ENCODE measurements at regions not wholly inside any gene's neighbourhood (a gene's known extent, or its start where the extent isn't known, plus 50 kb on each side); places are given as distances from the start of the nearest gene placed in this dataset.

DNA sequence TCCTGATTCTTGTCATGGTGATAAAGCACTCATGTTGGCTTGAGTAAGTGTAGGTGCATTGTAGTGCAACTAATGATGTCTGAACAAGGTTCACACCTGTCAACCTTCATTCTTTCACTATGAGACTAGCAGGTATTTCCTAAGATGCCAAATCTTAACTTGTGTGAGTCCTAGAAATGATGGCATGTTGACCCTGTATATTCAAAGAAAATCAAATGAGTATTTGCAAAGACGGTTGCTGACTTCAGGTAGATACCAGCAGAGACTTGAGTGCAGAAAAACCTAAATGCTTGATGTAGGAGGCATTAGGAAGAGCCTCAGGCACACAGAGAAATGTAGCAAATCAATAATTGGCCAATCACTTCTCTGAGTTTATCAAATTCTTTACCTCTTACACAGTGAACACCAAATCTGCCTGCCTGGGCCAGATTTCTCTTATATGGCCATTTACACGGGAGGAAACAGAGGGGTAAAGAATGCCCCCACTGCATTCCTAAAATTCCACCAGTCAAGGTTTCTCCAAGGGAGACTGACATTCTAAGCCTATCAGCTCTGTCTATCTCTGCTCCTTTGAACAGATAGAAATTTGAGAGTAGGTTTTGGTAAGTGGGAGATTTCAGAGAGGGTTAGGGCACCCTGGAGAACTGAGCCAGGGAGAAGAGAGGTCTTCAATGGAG is 488.6 kb upstream of the WWC1 start:
- no peak overlapping the region for H2AFZ ChIP-seq (ENCODE audit: low read length)
- H3K4me2 ChIP-seq (ENCODE audit: low read length), result no peak overlapping the region

DNA sequence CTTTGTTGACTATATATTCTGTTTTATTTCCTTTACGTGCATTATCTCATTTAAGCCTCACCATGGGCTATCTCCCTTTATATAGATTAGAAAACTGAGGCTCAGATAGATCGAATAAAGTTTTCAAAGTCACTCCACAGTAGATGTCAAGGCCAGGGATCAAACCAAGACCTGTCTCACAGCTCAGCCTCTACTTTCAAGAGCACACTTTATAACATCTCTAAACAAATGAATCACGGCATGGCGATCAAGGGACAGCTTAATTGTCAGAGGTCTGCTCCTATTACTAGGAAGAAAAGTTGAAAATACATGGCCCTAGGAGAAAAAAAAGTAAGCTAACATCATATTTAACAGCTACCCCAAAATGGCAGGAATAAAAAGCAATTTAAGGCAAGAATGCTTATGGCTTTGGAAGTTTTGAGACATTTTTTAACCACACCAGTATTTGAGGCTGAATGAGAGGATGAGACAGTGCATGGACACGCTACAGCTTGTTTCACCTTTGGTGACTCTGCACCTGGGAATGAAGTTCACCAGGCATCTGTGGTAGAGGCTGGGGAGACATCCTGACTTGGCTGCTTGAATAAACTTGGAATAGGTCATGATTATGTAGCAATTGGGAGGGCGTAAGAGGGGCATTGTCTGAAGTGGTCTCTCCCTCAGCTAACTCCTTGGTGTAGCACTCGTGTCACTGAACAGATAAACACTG is 486.8 kb upstream of the WWC1 start:
- intact Hi-C loops (cut with micrococcal nuclease; ENCODE audit: unreplicated experiment), result no loop called here
- no peak for TF ChIP-seq EZH2phosphoT487 (IDR thresholded peaks at IDR 0.05; ENCODE audit: borderline replicate concordance, low read depth, low read length)
- TF ChIP-seq CTCF (conservative IDR thresholded peaks at IDR 0.05; ENCODE audit: low read length), result no peak
- Histone ChIP-seq H4K20me1 (ENCODE audit: insufficient read depth, low read length) (no peaks in the 10 kb centered on the region; the same call in 1 of the 2 replicates), H3K36me3 (ENCODE audit: insufficient read depth, low read length) (no peaks in the 10 kb centered on the region), H3K27ac (ENCODE audit: low read depth, low read length, poor library complexity, severe bottlenecking) (no peak overlapping the region), H3K9me3 (ENCODE audit: low read length) (no peaks in the 10 kb centered on the region), H3K9me2 (ENCODE audit: insufficient read depth, low read length) (no peaks in the 10 kb centered on the region), H2AFZ (ENCODE audit: low read length) (no peak overlapping the region), H3K4me1 (ENCODE audit: insufficient read depth, low read length, poor library complexity, severe bottlenecking) (no peaks in the 10 kb centered on the region), H3K4me2 (ENCODE audit: low read length) (no peak overlapping the region), H3K4me3 (ENCODE audit: low read depth, low read length, poor library complexity, severe bottlenecking) (no peak overlapping the region), H3K79me2 (ENCODE audit: insufficient read depth, low read depth, low read length) (no peaks in the 10 kb centered on the region)
- ChIA-PET POLR2A (no interaction called here), CTCF (ENCODE audit: unreplicated experiment) (no interaction called here)
- DNase-seq (ENCODE audit: low spot score), result no peak
- BruUV-seq (replicated peaks), result no TSS peak

More for the DNA sequence above, 488.6 kb upstream of the WWC1 start:
- Histone ChIP-seq H3K27ac (ENCODE audit: low read depth, low read length, poor library complexity, severe bottlenecking) (no peak overlapping the region), H3K9me2 (ENCODE audit: insufficient read depth, low read length) (no peaks in the 10 kb centered on the region), H4K20me1 (ENCODE audit: insufficient read depth, low read length) (no peaks in the 10 kb centered on the region; the same call in 1 of the 2 replicates), H3K4me1 (ENCODE audit: insufficient read depth, low read length, poor library complexity, severe bottlenecking) (no peaks in the 10 kb centered on the region), H3K4me3 (ENCODE audit: low read depth, low read length, poor library complexity, severe bottlenecking) (no peak overlapping the region), H3K36me3 (ENCODE audit: insufficient read depth, low read length) (no peaks in the 10 kb centered on the region), H3K79me2 (ENCODE audit: insufficient read depth, low read depth, low read length) (no peaks in the 10 kb centered on the region), H3K9me3 (ENCODE audit: low read length) (no peaks in the 10 kb centered on the region)
- POLR2A ChIA-PET, result no interaction called here
- DNase-seq (ENCODE audit: low spot score), result no peak
- TF ChIP-seq EZH2phosphoT487 (IDR thresholded peaks at IDR 0.05; ENCODE audit: borderline replicate concordance, low read depth, low read length), result no peak
- BruUV-seq (replicated peaks), result no TSS peak
- intact Hi-C loops (cut with micrococcal nuclease; ENCODE audit: unreplicated experiment), result no loop called here
- CTCF ChIA-PET (ENCODE audit: unreplicated experiment), result no interaction called here

DNA sequence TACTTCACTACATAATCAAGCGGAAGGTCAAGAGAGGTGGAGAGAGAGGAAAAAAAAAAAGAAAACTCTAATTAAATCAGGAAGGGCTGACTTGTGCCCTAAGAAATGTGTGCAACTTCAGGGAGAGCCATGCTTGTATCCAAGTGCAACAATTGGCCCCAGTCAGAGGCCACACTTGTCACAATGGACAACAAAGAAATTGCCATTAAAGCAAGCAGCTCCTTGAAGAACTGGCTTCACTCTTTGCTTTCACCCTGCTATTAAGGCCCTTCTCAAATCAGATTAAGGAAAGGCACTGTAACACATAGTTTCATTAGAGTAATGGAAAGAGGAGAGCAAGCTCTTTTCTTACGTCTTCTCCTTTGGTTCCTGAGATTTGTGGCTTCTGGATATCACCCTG is 480.9 kb upstream of the WWC1 start:
- TF ChIP-seq CTCF (conservative IDR thresholded peaks at IDR 0.05; ENCODE audit: low read length), result no peak
- no peak for TF ChIP-seq EZH2phosphoT487 (IDR thresholded peaks at IDR 0.05; ENCODE audit: borderline replicate concordance, low read depth, low read length)
- Histone ChIP-seq H4K20me1 (ENCODE audit: insufficient read depth, low read length) (no peaks in the 10 kb centered on the region), H3K4me3 (ENCODE audit: low read depth, low read length, poor library complexity, severe bottlenecking) (no peak overlapping the region), H2AFZ (ENCODE audit: low read length) (no peak overlapping the region), H3K4me1 (ENCODE audit: insufficient read depth, low read length, poor library complexity, severe bottlenecking) (no peaks in the 10 kb centered on the region), H3K27ac (ENCODE audit: low read depth, low read length, poor library complexity, severe bottlenecking) (no peak overlapping the region), H3K79me2 (ENCODE audit: insufficient read depth, low read depth, low read length) (no peaks in the 10 kb centered on the region), H3K36me3 (ENCODE audit: insufficient read depth, low read length) (no peaks in the 10 kb centered on the region), H3K9me3 (ENCODE audit: low read length) (no peaks in the 10 kb centered on the region), H3K9me2 (ENCODE audit: insufficient read depth, low read length) (no peaks in the 10 kb centered on the region), H3K4me2 (ENCODE audit: low read length) (no peak overlapping the region)
- intact Hi-C loops (cut with micrococcal nuclease; ENCODE audit: unreplicated experiment), result no loop called here
- DNase-seq (ENCODE audit: low spot score), result no peak
- CTCF ChIA-PET (ENCODE audit: unreplicated experiment), result no interaction called here
- no TSS peak for BruUV-seq (replicated peaks)
- POLR2A ChIA-PET, result no interaction called here
